Trophoblast cell (in vitro differentiated cells and primary cell): ENCODE measurements at regions not wholly inside any gene's neighbourhood (a gene's known extent, or its start where the extent isn't known, plus 50 kb on each side); places are given as distances from the start of the nearest gene placed in this dataset.

Source experiments
- DNase-seq, 2 donors: peaks; one replicate each; pipeline ENCODE4 v3.0.0-alpha.2; 2016
- H2AFZ ChIP-seq: 2 replicates; pipeline ENCODE4 v1.6.1; 2013; ENCODE audit warnings: low read length, moderate library complexity, mild to moderate bottlenecking; ENCODE audit not compliant: insufficient read depth, poor library complexity
- H2AK5ac ChIP-seq: 2 replicates; pipeline ENCODE4 v1.6.1; 2013; ENCODE audit warnings: mild to moderate bottlenecking, low read length
- H2BK120ac ChIP-seq: 2 replicates; pipeline ENCODE4 v1.6.1; 2013; ENCODE audit warnings: low read length, mild to moderate bottlenecking, moderate library complexity; ENCODE audit not compliant: insufficient read depth, poor library complexity
- H2BK12ac ChIP-seq: 2 replicates; pipeline ENCODE4 v1.6.1; 2013; ENCODE audit warnings: mild to moderate bottlenecking, low read length, moderate library complexity
- H2BK5ac ChIP-seq: 2 replicates; pipeline ENCODE4 v1.6.1; 2013; ENCODE audit warnings: low read length, low read depth, moderate library complexity, mild to moderate bottlenecking; ENCODE audit not compliant: poor library complexity
- H3K14ac ChIP-seq: 2 replicates; pipeline ENCODE4 v1.6.1; 2013; ENCODE audit warnings: mild to moderate bottlenecking, low read length
- H3K18ac ChIP-seq: 2 replicates; pipeline ENCODE4 v1.6.1; 2013; ENCODE audit warnings: mild to moderate bottlenecking, low read length
- H3K23ac ChIP-seq: 2 replicates; pipeline ENCODE4 v1.6.1; 2013; ENCODE audit warnings: low read length
- H3K27ac ChIP-seq: 2 replicates; pipeline ENCODE4 v1.5.1; 2013; ENCODE audit warnings: low read depth, mild to moderate bottlenecking, inconsistent platforms, low read length, moderate library complexity
- H3K27me3 ChIP-seq: 2 replicates; pipeline ENCODE4 v1.6.1; 2013; ENCODE audit warnings: inconsistent platforms, mild to moderate bottlenecking, low read length, moderate library complexity; ENCODE audit not compliant: insufficient read depth
- H3K36me3 ChIP-seq, 2 experiments: 1 replicate in 1 of 2; 2 replicates in 1 of 2; pipeline ENCODE4 v1.6.1; 2013; ENCODE audit warnings: low read length in 2 of 2, mild to moderate bottlenecking in 2 of 2, moderate library complexity in 1 of 2; ENCODE audit not compliant: insufficient read depth in 2 of 2, control insufficient read depth in 1 of 2
- H3K4ac ChIP-seq: 2 replicates; pipeline ENCODE4 v1.6.1; 2013; ENCODE audit warnings: low read depth, mild to moderate bottlenecking, low read length, moderate library complexity
- H3K4me1 ChIP-seq, 2 experiments: 1 replicate in 1 of 2; 2 replicates in 1 of 2; pipeline ENCODE4 v1.6.1; 2013; ENCODE audit warnings: low read length in 2 of 2, mild to moderate bottlenecking in 2 of 2, moderate library complexity in 1 of 2; ENCODE audit not compliant: insufficient read depth in 2 of 2, control insufficient read depth in 1 of 2
- H3K4me2 ChIP-seq: 2 replicates; pipeline ENCODE4 v1.6.1; 2013; ENCODE audit warnings: inconsistent platforms, mild to moderate bottlenecking, low read length, moderate library complexity
- H3K4me3 ChIP-seq: 2 replicates; pipeline ENCODE4 v1.5.1; 2013; ENCODE audit warnings: mild to moderate bottlenecking, low read depth, low read length, inconsistent platforms
- H3K79me1 ChIP-seq: one replicate; pipeline ENCODE4 v1.6.1; 2013; ENCODE audit warnings: low read length
- H3K79me2 ChIP-seq: 2 replicates; pipeline ENCODE4 v1.6.1; 2013; ENCODE audit warnings: low read length, mild to moderate bottlenecking; ENCODE audit not compliant: control insufficient read depth, insufficient read depth, poor library complexity
- H3K9ac ChIP-seq: 2 replicates; pipeline ENCODE4 v1.6.1; 2013; ENCODE audit warnings: mild to moderate bottlenecking, low read length
- H3K9me3 ChIP-seq: 2 replicates; pipeline ENCODE4 v1.6.1; 2013; ENCODE audit warnings: low read depth, mild to moderate bottlenecking, control low read depth, inconsistent platforms, low read length; ENCODE audit not compliant: insufficient read depth
- H4K12ac ChIP-seq: 2 replicates; pipeline ENCODE4 v1.6.1; 2013; ENCODE audit warnings: low read depth, mild to moderate bottlenecking, low read length, moderate library complexity
- H4K8ac ChIP-seq: 2 replicates; pipeline ENCODE4 v1.6.1; 2013; ENCODE audit warnings: low read depth, mild to moderate bottlenecking, low read length, moderate library complexity
- H4K91ac ChIP-seq: one replicate; pipeline ENCODE4 v1.6.1; 2013; ENCODE audit warnings: low read depth, mild to moderate bottlenecking, low read length, moderate library complexity
- WGBS: extraction: QIAGEN DNeasy Blood & Tissue Kit; methylation state at CpG from one replicate; pipeline ENCODE4 v1.1.7; 2013; ENCODE audit warnings: missing lambda C conversion rate; ENCODE audit not compliant: insufficient read length, insufficient coverage; ENCODE audit errors: extremely low coverage; 5-methylcytosine and 5-hydroxymethylcytosine counted together

GRCh38 chr21:22231013-22231412 lies 1232.8 kb downstream of the NCAM2 start:
- no peak overlapping the region for H3K4me2 ChIP-seq
- no peak overlapping the region for H3K23ac ChIP-seq
- no peaks in the 10 kb centered on the region for H3K36me3 ChIP-seq
- no peak overlapping the region for H4K91ac ChIP-seq
- H3K27ac ChIP-seq = no peak overlapping the region
- H3K9ac ChIP-seq = no peak overlapping the region
- no peak overlapping the region for H2BK120ac ChIP-seq
- H2AFZ ChIP-seq = no peak overlapping the region
- H3K4ac ChIP-seq = no peak overlapping the region
- no peaks in the 10 kb centered on the region for H3K79me1 ChIP-seq
- H2BK12ac ChIP-seq = no peak overlapping the region
- no peak overlapping the region for H3K4me3 ChIP-seq
- no CpG with 5 or more reads among the region's 2 CpGs for WGBS
- no peak overlapping the region for H2BK5ac ChIP-seq
- no peak overlapping the region for H2AK5ac ChIP-seq
- no peak overlapping the region for H3K18ac ChIP-seq
- no peaks in the 10 kb centered on the region for H3K9me3 ChIP-seq
- H3K14ac ChIP-seq = no peak overlapping the region
- no peaks in the 10 kb centered on the region for H3K4me1 ChIP-seq
- H3K79me2 ChIP-seq = no peaks in the 10 kb centered on the region
- no peak overlapping the region for H4K12ac ChIP-seq
- no peaks in the 10 kb centered on the region for H3K27me3 ChIP-seq
- H4K8ac ChIP-seq = no peak overlapping the region
- DNase-seq = no peak

GRCh38 chr21:22235866-22236590 lies 1237.8 kb downstream of the NCAM2 start:
- no peaks in the 10 kb centered on the region for H3K4me1 ChIP-seq
- no peak overlapping the region for H3K27ac ChIP-seq
- no peak overlapping the region for H4K8ac ChIP-seq
- H2BK5ac ChIP-seq = no peak overlapping the region
- no peaks in the 10 kb centered on the region for H3K36me3 ChIP-seq
- no peak overlapping the region for H3K4ac ChIP-seq
- H2BK12ac ChIP-seq = no peak overlapping the region
- no peak overlapping the region for H3K18ac ChIP-seq
- no peaks in the 10 kb centered on the region for H3K27me3 ChIP-seq
- no peak overlapping the region for H2BK120ac ChIP-seq
- H3K79me2 ChIP-seq = no peaks in the 10 kb centered on the region
- DNase-seq = no peak
- no peak overlapping the region for H3K14ac ChIP-seq
- H3K23ac ChIP-seq = no peak overlapping the region
- H3K9ac ChIP-seq = no peak overlapping the region
- no peak overlapping the region for H2AK5ac ChIP-seq
- no peaks in the 10 kb centered on the region for H3K79me1 ChIP-seq
- no CpG with 5 or more reads among the region's 4 CpGs for WGBS
- H3K9me3 ChIP-seq = no peaks in the 10 kb centered on the region
- no peak overlapping the region for H2AFZ ChIP-seq
- H3K4me2 ChIP-seq = no peak overlapping the region
- no peak overlapping the region for H4K12ac ChIP-seq
- no peak overlapping the region for H4K91ac ChIP-seq
- H3K4me3 ChIP-seq = no peak overlapping the region

GRCh38 chr21:22244516-22244915 lies 1246.3 kb downstream of the NCAM2 start:
- WGBS = no CpG with 5 or more reads among the region's 2 CpGs
- H3K4me3 ChIP-seq = no peak overlapping the region
- H3K9ac ChIP-seq = no peak overlapping the region
- H3K23ac ChIP-seq = no peak overlapping the region
- no peak overlapping the region for H3K4ac ChIP-seq
- H3K79me1 ChIP-seq = no peaks in the 10 kb centered on the region
- no peak overlapping the region for H3K18ac ChIP-seq
- H3K9me3 ChIP-seq = no peaks in the 10 kb centered on the region
- DNase-seq = no peak
- no peak overlapping the region for H4K91ac ChIP-seq
- H3K14ac ChIP-seq = no peak overlapping the region
- H3K27ac ChIP-seq = no peak overlapping the region
- no peak overlapping the region for H4K12ac ChIP-seq
- H3K27me3 ChIP-seq = no peaks in the 10 kb centered on the region
- H2AFZ ChIP-seq = no peak overlapping the region
- H2BK5ac ChIP-seq = no peak overlapping the region
- H3K79me2 ChIP-seq = no peaks in the 10 kb centered on the region
- no peak overlapping the region for H2AK5ac ChIP-seq
- no peaks in the 10 kb centered on the region for H3K4me1 ChIP-seq
- no peaks in the 10 kb centered on the region for H3K36me3 ChIP-seq
- no peak overlapping the region for H2BK120ac ChIP-seq
- no peak overlapping the region for H3K4me2 ChIP-seq
- H4K8ac ChIP-seq = no peak overlapping the region
- H2BK12ac ChIP-seq = no peak overlapping the region

GRCh38 chr21:22250355-22250754 lies 1252.1 kb downstream of the NCAM2 start:
- H3K27me3 ChIP-seq = no peaks in the 10 kb centered on the region
- H3K4me2 ChIP-seq = no peak overlapping the region
- H3K36me3 ChIP-seq = no peaks in the 10 kb centered on the region
- H4K91ac ChIP-seq = no peak overlapping the region
- no CpG with 5 or more reads among the region's 3 CpGs for WGBS
- H2AFZ ChIP-seq = no peak overlapping the region
- no peaks in the 10 kb centered on the region for H3K79me2 ChIP-seq
- H3K79me1 ChIP-seq = no peaks in the 10 kb centered on the region
- no peak overlapping the region for H4K12ac ChIP-seq
- H3K18ac ChIP-seq = no peak overlapping the region
- H2BK120ac ChIP-seq = no peak overlapping the region
- H2BK12ac ChIP-seq = no peak overlapping the region
- H3K4ac ChIP-seq = no peak overlapping the region
- no peak overlapping the region for H3K4me3 ChIP-seq
- H2AK5ac ChIP-seq = no peak overlapping the region
- no peak overlapping the region for H3K23ac ChIP-seq
- no peak overlapping the region for H4K8ac ChIP-seq
- H2BK5ac ChIP-seq = no peak overlapping the region
- no peak overlapping the region for H3K27ac ChIP-seq
- H3K9me3 ChIP-seq = no peaks in the 10 kb centered on the region
- H3K9ac ChIP-seq = no peak overlapping the region
- no peak for DNase-seq
- H3K14ac ChIP-seq = no peak overlapping the region
- no peaks in the 10 kb centered on the region for H3K4me1 ChIP-seq
